ENCODE measurements at regions not wholly inside any gene's neighbourhood (a gene's known extent, or its start where the extent isn't known, plus 50 kb on each side); places are given as distances from the start of the nearest gene placed in this dataset.

GRCh38 chr16:50460538-50461399, 87.4 kb upstream of the NKD1 start:
- no peak overlapping the region for H3K9ac ChIP-seq (ENCODE audit: insufficient read depth, low read length)
- no peaks in the 10 kb centered on the region for H3K79me2 ChIP-seq (ENCODE audit: control insufficient read depth, insufficient read depth, low read length)
- no peaks in the 10 kb centered on the region for H3K9me3 ChIP-seq (ENCODE audit: control insufficient read depth, insufficient read depth, low read depth, low read length)
- no peak overlapping the region for H3K4me3 ChIP-seq (replicated peaks in 1 of 4; ENCODE audit: control extremely low read depth in 1 of 4, insufficient read depth in 1 of 4, low read depth in 3 of 4, low read length in 4 of 4)
- TF ChIP-seq CTCF (conservative IDR thresholded peaks at IDR 0.05 in 1 of 2, IDR thresholded peaks at IDR 0.05 in 1 of 2; ENCODE audit: low read depth in 1 of 2, low read length in 2 of 2), result no peak
- no peak for TF ChIP-seq EZH2 (IDR thresholded peaks at IDR 0.05; ENCODE audit: low read length, missing control alignments)
- H2AFZ ChIP-seq (ENCODE audit: low read length), result no peak overlapping the region
- no peak for DNase-seq (ENCODE audit: low read depth in 2 of 2)
- H3K4me1 ChIP-seq (ENCODE audit: control insufficient read depth, extremely low read depth, insufficient read depth, low read length), result no peaks in the 10 kb centered on the region
- peaks cover 4% of the 10 kb centered on the region for H3K27me3 ChIP-seq (ENCODE audit: control insufficient read depth, insufficient read depth, low read length)
- H3K27ac ChIP-seq (ENCODE audit: insufficient read depth, low read length), result no peak overlapping the region
- no peaks in the 10 kb centered on the region for H4K20me1 ChIP-seq (ENCODE audit: control insufficient read depth, extremely low read depth, insufficient read depth, low read length)
- no peaks in the 10 kb centered on the region for H3K36me3 ChIP-seq (ENCODE audit: control insufficient read depth, insufficient read depth, low read length)
- no peak overlapping the region for H3K4me2 ChIP-seq (ENCODE audit: extremely low read depth, insufficient read depth, low read length)

- Histone ChIP-seq H3K4me3 (replicated peaks in 1 of 4; ENCODE audit: control extremely low read depth in 1 of 4, insufficient read depth in 1 of 4, low read depth in 3 of 4, low read length in 4 of 4) (no peak overlapping the region), H3K79me2 (ENCODE audit: control insufficient read depth, insufficient read depth, low read length) (no peaks in the 10 kb centered on the region), H2AFZ (ENCODE audit: low read length) (no peak overlapping the region), H3K9me3 (ENCODE audit: control insufficient read depth, insufficient read depth, low read depth, low read length) (no peaks in the 10 kb centered on the region), H3K27ac (ENCODE audit: insufficient read depth, low read length) (no peak overlapping the region), H4K20me1 (ENCODE audit: control insufficient read depth, extremely low read depth, insufficient read depth, low read length) (no peaks in the 10 kb centered on the region), H3K4me1 (ENCODE audit: control insufficient read depth, extremely low read depth, insufficient read depth, low read length) (no peaks in the 10 kb centered on the region), H3K4me2 (ENCODE audit: extremely low read depth, insufficient read depth, low read length) (no peak overlapping the region), H3K36me3 (ENCODE audit: control insufficient read depth, insufficient read depth, low read length) (no peaks in the 10 kb centered on the region), H3K9ac (ENCODE audit: insufficient read depth, low read length) (no peak overlapping the region), H3K27me3 (ENCODE audit: control insufficient read depth, insufficient read depth, low read length) (peaks cover 4% of the 10 kb centered on the region)
- TF ChIP-seq EZH2 (IDR thresholded peaks at IDR 0.05; ENCODE audit: low read length, missing control alignments), result no peak
- TF ChIP-seq CTCF (conservative IDR thresholded peaks at IDR 0.05 in 1 of 2, IDR thresholded peaks at IDR 0.05 in 1 of 2; ENCODE audit: low read depth in 1 of 2, low read length in 2 of 2), result no peak
- no peak for DNase-seq (ENCODE audit: low read depth in 2 of 2)
Observed at GRCh38 chr16:50459496-50460080, 88.6 kb upstream of the NKD1 start.

GRCh38 chr16:50458667-50459495, 89.3 kb upstream of the NKD1 start:
- no peaks in the 10 kb centered on the region for H3K79me2 ChIP-seq (ENCODE audit: control insufficient read depth, insufficient read depth, low read length)
- no peaks in the 10 kb centered on the region for H4K20me1 ChIP-seq (ENCODE audit: control insufficient read depth, extremely low read depth, insufficient read depth, low read length)
- no peak overlapping the region for H3K4me3 ChIP-seq (replicated peaks in 1 of 4; ENCODE audit: control extremely low read depth in 1 of 4, insufficient read depth in 1 of 4, low read depth in 3 of 4, low read length in 4 of 4)
- no peak for TF ChIP-seq CTCF (conservative IDR thresholded peaks at IDR 0.05 in 1 of 2, IDR thresholded peaks at IDR 0.05 in 1 of 2; ENCODE audit: low read depth in 1 of 2, low read length in 2 of 2)
- no peak for TF ChIP-seq EZH2 (IDR thresholded peaks at IDR 0.05; ENCODE audit: low read length, missing control alignments)
- no peaks in the 10 kb centered on the region for H3K9me3 ChIP-seq (ENCODE audit: control insufficient read depth, insufficient read depth, low read depth, low read length)
- DNase-seq (ENCODE audit: low read depth in 2 of 2), result no peak
- no peaks in the 10 kb centered on the region for H3K36me3 ChIP-seq (ENCODE audit: control insufficient read depth, insufficient read depth, low read length)
- H2AFZ ChIP-seq (ENCODE audit: low read length), result no peak overlapping the region
- H3K9ac ChIP-seq (ENCODE audit: insufficient read depth, low read length), result no peak overlapping the region
- no peak overlapping the region for H3K27ac ChIP-seq (ENCODE audit: insufficient read depth, low read length)
- no peak overlapping the region for H3K4me2 ChIP-seq (ENCODE audit: extremely low read depth, insufficient read depth, low read length)
- H3K27me3 ChIP-seq (ENCODE audit: control insufficient read depth, insufficient read depth, low read length), result peaks cover 4% of the 10 kb centered on the region
- H3K4me1 ChIP-seq (ENCODE audit: control insufficient read depth, extremely low read depth, insufficient read depth, low read length), result no peaks in the 10 kb centered on the region
